ENCODE measurements at regions not wholly inside any gene's neighbourhood (a gene's known extent, or its start where the extent isn't known, plus 50 kb on each side); places are given as distances from the start of the nearest gene placed in this dataset.
A peak's percentile ranks its signal among the peaks of the same experiment; 100 is the strongest.

GRCh38 chr9:22210262-22210661, 201.2 kb upstream of the CDKN2B start:
- no peak for TF ChIP-seq CTCF (IDR thresholded peaks at IDR 0.05)
- DNase-seq (ENCODE audit: low spot score): no peak
- ATAC-seq (ENCODE audit: low FRiP score): no peak

- no peak for TF ChIP-seq CTCF (IDR thresholded peaks at IDR 0.05)
- ATAC-seq (ENCODE audit: low FRiP score): no peak
These were observed 201.8 kb upstream of the CDKN2B start for GRCh38 chr9:22210936-22211335.

GRCh38 chr9:22211588-22212360, 202.7 kb upstream of the CDKN2B start:
- DNase-seq (ENCODE audit: low spot score): no peak
- TF ChIP-seq CTCF (IDR thresholded peaks at IDR 0.05): no peak
- ATAC-seq (ENCODE audit: low FRiP score): peak; percentile 50

More at GRCh38 chr9:22210936-22211335, 201.8 kb upstream of the CDKN2B start:
- DNase-seq (ENCODE audit: low spot score): no peak

GRCh38 chr9:22214021-22214420, 204.9 kb upstream of the CDKN2B start:
- no peak for ATAC-seq (ENCODE audit: low FRiP score)
- no peak for DNase-seq (ENCODE audit: low spot score)
- TF ChIP-seq CTCF (IDR thresholded peaks at IDR 0.05): no peak

- no peak for DNase-seq (ENCODE audit: low spot score)
- no peak for TF ChIP-seq CTCF (IDR thresholded peaks at IDR 0.05)
- ATAC-seq (ENCODE audit: low FRiP score): no peak
These were observed 205.5 kb upstream of the CDKN2B start for GRCh38 chr9:22214497-22215031.

GRCh38 chr9:22215521-22215920, 206.4 kb upstream of the CDKN2B start:
- ATAC-seq (ENCODE audit: low FRiP score) (no peak), DNase-seq (ENCODE audit: low spot score) (no peak)
- no peak for TF ChIP-seq CTCF (IDR thresholded peaks at IDR 0.05)

GRCh38 chr9:22216730-22217172, 207.6 kb upstream of the CDKN2B start:
- no peak for ATAC-seq (ENCODE audit: low FRiP score)
- TF ChIP-seq CTCF (IDR thresholded peaks at IDR 0.05): no peak
- no peak for DNase-seq (ENCODE audit: low spot score)

Data from omental fat pad (tissue), 3 donors.